HG03460 (cell line): ENCODE measurements at regions not wholly inside any gene's neighbourhood (a gene's known extent, or its start where the extent isn't known, plus 50 kb on each side); places are given as distances from the start of the nearest gene placed in this dataset.

Experiments used
- ATAC-seq: cut with Tn5 transposase; IDR thresholded peaks from one replicate; pipeline ENCODE4 v1.9.1; 2021; ENCODE audit not compliant: unreplicated experiment

DNA sequence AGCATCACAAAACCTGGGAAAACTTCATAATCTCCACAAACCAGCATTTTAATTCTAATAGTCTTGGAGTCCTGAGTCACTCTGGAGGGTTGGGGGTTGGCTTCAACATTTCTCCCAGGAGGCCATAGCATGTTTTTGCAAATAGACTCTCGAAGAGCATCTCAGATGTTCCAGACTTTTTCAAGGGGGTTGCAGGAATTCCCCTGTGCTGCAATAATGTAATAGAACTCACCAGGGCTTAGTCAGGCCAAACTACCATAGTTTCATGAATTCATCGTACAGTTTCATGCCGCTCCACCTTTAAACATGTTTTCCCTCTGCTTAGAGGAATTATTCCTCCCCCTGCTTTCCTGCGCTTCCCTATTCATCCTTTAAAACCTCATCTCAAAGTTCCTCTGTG, 499.5 kb upstream of the KLF4 start:
- no peak for ATAC-seq

DNA sequence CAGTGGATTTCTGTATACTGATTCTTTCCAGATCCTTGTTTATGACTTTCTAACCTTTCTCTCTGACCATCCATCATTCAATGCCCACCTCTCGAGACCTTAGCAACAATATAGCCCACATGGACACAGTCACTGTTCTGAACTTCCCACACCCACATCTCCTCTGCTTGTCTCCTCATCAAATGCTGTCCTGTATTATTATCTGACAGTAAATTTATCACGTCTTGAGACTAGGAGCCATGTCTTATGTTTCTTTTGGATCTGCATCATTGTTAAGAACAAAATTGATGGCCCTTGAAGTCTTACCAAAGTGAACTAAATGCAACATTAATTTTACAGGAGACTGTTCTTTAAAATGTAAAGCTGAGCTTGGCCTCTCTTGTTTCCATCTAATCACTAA, 495.4 kb upstream of the KLF4 start:
- no peak for ATAC-seq

GRCh38 chr9:107983762-107984161, 494.2 kb upstream of the KLF4 start:
- no peak for ATAC-seq

- ATAC-seq = no peak
Measured at GRCh38 chr9:107983181-107983603, 493.6 kb upstream of the KLF4 start.

- no peak for ATAC-seq
Measured at GRCh38 chr9:107982745-107983144, 493.2 kb upstream of the KLF4 start.

GRCh38 chr9:107982001-107982400, 492.4 kb upstream of the KLF4 start:
- ATAC-seq = no peak

GRCh38 chr9:107980984-107981383, 491.4 kb upstream of the KLF4 start:
- ATAC-seq = no peak

DNA sequence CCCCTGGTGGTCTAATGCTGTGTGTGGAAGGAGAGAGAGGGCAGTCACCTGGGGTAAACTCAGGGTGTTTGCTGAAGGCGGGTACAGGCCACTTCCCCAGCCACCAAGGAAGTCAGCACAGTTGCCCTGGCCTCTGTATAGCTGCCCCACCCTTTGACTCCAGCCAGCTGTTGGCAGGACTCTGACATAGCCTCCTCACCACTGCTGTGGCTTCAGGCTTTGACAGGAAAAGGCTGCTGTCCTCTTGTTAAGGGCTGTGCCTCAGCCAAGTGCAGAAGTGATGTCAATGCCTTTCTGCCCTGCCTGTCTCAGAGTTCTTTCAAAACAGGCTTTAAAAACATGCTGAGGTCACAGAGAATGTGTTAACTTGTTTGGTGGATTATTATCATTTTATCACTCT, 487.2 kb upstream of the KLF4 start:
- ATAC-seq = no peak

DNA sequence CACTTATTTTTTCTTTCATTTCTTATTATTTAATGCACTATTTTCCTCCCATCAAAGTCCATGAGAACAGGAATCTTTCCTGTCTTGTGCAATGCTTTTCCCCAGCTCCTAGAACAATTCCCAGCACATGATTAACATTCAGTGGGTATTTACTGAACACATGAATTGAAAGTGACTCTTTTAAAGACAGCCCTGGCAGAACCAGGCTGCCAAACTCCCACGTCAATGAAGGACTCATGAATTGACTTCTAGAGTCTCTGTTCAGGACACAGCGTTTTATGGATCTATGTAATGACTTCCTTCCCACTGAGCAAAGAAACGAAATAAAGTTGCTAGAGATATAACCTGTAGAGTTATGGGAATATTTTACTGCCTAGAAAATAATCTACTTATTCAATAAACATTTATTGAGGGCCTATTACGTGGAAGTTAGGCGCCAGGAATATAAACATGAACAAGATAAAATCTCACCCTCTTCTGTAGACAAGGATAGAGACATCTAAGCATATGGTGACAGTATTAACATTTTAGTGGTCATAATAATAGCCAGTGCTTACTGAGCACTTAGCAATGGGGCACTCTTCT, 485.9 kb upstream of the KLF4 start:
- ATAC-seq = no peak

- ATAC-seq = no peak
Measured at GRCh38 chr9:107973451-107973850, 483.9 kb upstream of the KLF4 start.

- ATAC-seq = no peak
Measured at GRCh38 chr9:107972346-107972745, 482.8 kb upstream of the KLF4 start.

GRCh38 chr9:107971241-107971640, 481.7 kb upstream of the KLF4 start:
- no peak for ATAC-seq

- ATAC-seq = no peak
Measured at GRCh38 chr9:107970726-107971125, 481.2 kb upstream of the KLF4 start.

DNA sequence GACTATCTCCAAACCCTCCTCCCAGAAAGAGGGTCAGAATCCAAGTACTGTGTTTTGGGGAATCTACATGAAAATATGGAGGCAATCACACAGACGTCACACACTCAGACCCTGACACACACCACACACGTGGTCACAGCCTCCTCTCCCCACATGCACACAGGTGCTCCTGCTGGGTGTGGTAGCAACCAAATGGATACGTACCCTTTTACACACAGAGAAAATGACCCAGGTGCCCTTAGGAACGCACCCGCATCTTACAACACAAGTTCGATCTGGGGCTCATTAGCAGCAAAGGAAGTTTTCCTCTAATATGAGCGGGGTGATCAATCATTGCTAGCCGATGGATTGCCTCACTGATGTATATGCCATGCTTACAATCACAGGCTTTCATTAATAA, 480.2 kb upstream of the KLF4 start:
- ATAC-seq = no peak

DNA sequence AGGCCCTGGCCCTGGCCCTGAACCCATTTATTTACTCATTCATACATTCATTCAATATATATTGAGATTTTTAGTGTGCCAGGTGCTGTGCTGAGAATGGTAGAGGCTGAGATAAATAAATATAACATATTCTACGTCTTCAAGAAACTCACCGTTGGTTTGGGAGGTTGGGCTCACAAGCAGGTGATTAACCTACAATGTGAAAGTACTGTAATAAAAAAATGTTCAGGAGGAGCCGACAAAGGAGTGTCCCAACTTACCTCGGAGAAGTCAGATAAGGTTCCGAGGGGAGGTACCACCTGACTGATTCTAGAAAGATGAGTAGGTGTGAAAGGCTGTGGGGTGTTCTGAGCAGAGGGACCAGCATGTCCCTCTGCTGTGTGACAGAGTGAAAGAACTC, 479.6 kb upstream of the KLF4 start:
- ATAC-seq = no peak

DNA sequence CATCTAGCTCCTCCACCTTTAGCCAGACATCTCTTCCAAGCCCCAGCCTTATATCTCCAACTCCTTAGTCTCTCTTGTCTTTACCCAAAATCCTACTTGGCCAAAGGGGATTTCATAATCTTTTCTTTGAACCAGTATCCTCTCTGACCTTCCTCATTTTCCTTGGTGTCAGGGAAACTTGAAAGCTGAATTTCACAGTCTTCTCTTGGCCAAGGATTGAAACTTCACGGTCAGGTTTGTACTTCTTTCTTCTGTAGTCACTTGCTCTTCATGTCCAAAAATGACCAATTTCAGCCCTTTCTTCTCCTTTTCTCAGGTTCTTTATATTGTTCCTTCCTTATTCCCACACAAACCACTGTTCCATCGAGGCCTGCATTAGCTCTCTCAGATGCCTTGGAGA, 473.7 kb upstream of the KLF4 start:
- ATAC-seq = no peak

GRCh38 chr9:107960916-107961315, 471.3 kb upstream of the KLF4 start:
- no peak for ATAC-seq

GRCh38 chr9:107954312-107954711, 464.7 kb upstream of the KLF4 start:
- no peak for ATAC-seq

GRCh38 chr9:107953556-107954125, 464.1 kb upstream of the KLF4 start:
- ATAC-seq = no peak

DNA sequence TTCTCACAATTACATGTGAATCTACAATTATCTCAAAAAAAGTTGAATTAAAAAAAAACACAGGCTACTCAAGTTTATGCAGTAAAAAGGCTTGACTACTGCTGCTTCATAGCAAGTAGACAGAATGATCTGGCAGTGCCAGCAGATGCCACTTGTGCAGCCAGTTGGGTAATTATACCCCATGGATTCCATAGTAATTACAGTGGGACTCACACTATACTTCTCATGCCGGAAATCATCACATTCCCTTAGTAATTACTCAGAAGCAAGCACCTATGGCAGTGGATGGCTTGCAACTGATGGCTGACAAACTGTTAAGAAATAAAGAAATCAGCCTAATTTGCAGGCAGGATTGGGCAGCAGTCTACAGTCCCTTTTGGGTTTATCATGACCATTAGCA, 463.2 kb upstream of the KLF4 start:
- ATAC-seq = no peak

DNA sequence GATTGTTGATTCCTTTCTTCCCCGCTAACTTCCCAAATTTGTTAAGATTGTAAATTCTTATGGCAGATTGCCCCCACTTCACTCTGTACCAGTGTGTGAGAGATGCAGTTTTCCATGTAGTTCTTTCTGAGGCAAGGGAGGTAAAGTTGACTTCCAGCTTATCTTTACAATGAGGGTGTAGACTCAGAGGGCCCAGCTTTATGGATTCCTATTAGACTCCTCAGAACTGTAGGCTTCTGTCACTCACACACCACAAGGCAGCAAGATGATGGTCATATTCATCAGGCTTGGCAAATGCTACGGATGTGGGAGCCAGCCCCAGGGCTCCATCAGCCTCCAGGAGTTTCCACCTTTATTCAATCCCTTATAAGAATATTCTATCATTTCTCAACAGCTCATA, 461.9 kb upstream of the KLF4 start:
- ATAC-seq = no peak

GRCh38 chr9:107949061-107949460, 459.5 kb upstream of the KLF4 start:
- ATAC-seq = no peak

DNA sequence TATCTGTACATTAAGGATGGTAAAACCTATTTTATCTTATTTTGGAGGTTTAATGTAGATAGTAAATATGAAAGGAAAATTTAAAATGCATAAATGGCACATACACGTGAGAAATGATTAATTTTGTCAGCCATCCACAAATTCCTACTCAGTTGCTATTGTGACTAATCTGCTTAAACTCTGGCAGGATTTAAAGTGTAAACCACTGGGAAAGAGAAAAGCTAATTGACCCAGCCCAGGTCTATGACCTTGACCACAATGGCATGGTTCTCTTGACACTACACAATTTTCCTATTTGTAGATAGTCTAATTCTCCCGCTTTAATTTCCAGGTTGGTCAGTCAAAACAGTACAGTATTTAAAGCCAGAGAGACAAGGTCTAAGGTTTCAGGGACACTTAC, 459.0 kb upstream of the KLF4 start:
- ATAC-seq = no peak
